DOHH2 (cell line): ENCODE measurements at regions not wholly inside any gene's neighbourhood (a gene's known extent, or its start where the extent isn't known, plus 50 kb on each side); places are given as distances from the start of the nearest gene placed in this dataset.
"Not testable (repeated sequence)": the region's sequence is repeated elsewhere in the genome, so short reads cannot be mapped to it uniquely, and the experiment has no call there.

ENCODE experiments used
- EZH2phosphoT487 ChIP-seq: fragments of 200-600 bp; sonication (generic); IDR thresholded peaks from 2 replicates; pipeline ENCODE4 v1.6.1; 2017; ENCODE audit warnings: borderline replicate concordance, mild to moderate bottlenecking, antibody characterized with exemption, low read length, moderate library complexity, mixed read lengths
- TF ChIP-seq, protein P1 (sequence below): fragments of 200-600 bp; sonication (generic); IDR thresholded peaks from one replicate; pipeline ENCODE4 v1.5.1; 2014; ENCODE audit warnings: antibody characterized with exemption, mild to moderate bottlenecking, low read depth, low read length; ENCODE audit not compliant: poor library complexity, severe bottlenecking

GRCh38 chr12:9417947-9418668 is 189.6 kb downstream of the KLRB1 start:
- TF ChIP-seq, protein P1, sequence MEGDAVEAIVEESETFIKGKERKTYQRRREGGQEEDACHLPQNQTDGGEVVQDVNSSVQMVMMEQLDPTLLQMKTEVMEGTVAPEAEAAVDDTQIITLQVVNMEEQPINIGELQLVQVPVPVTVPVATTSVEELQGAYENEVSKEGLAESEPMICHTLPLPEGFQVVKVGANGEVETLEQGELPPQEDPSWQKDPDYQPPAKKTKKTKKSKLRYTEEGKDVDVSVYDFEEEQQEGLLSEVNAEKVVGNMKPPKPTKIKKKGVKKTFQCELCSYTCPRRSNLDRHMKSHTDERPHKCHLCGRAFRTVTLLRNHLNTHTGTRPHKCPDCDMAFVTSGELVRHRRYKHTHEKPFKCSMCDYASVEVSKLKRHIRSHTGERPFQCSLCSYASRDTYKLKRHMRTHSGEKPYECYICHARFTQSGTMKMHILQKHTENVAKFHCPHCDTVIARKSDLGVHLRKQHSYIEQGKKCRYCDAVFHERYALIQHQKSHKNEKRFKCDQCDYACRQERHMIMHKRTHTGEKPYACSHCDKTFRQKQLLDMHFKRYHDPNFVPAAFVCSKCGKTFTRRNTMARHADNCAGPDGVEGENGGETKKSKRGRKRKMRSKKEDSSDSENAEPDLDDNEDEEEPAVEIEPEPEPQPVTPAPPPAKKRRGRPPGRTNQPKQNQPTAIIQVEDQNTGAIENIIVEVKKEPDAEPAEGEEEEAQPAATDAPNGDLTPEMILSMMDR = not testable (repeated sequence)
- not testable (repeated sequence) for TF ChIP-seq EZH2phosphoT487
